HG03521 (cell line): ENCODE measurements at regions not wholly inside any gene's neighbourhood (a gene's known extent, or its start where the extent isn't known, plus 50 kb on each side); places are given as distances from the start of the nearest gene placed in this dataset.
"Not testable (repeated sequence)": the region's sequence is repeated elsewhere in the genome, so short reads cannot be mapped to it uniquely, and the experiment has no call there.

Experiments used
- ATAC-seq: cut with Tn5 transposase; IDR thresholded peaks from one replicate; pipeline ENCODE4 v1.9.1; 2021; ENCODE audit warnings: mild to moderate bottlenecking, moderate library complexity; ENCODE audit not compliant: unreplicated experiment

- ATAC-seq = no peak
Observed at GRCh38 chr18:35822413-35822812, 150.1 kb upstream of the RMP24 start.

- no peak for ATAC-seq
Observed at GRCh38 chr18:35826477-35826876, 146.0 kb upstream of the RMP24 start.

- no peak for ATAC-seq
Observed at GRCh38 chr18:35827275-35827902, 145.1 kb upstream of the RMP24 start.

- ATAC-seq = no peak
Observed at GRCh38 chr18:35827903-35828275, 144.6 kb upstream of the RMP24 start.

GRCh38 chr18:35828591-35828990 lies 143.9 kb upstream of the RMP24 start:
- no peak for ATAC-seq

- ATAC-seq = no peak
Observed at GRCh38 chr18:35835366-35835765, 137.1 kb upstream of the RMP24 start.

- ATAC-seq = peak; percentile 76
Observed at GRCh38 chr18:35835833-35836232, 136.6 kb upstream of the RMP24 start.

GRCh38 chr18:35836932-35837331 lies 135.5 kb upstream of the RMP24 start:
- ATAC-seq = no peak

GRCh38 chr18:35837922-35838496 lies 134.5 kb upstream of the RMP24 start:
- no peak for ATAC-seq

GRCh38 chr18:35841283-35841682 lies 131.2 kb upstream of the RMP24 start:
- ATAC-seq = no peak

- no peak for ATAC-seq
Observed at GRCh38 chr18:35842536-35842935, 129.9 kb upstream of the RMP24 start.

- ATAC-seq = not testable (repeated sequence)
Observed at GRCh38 chr18:35848321-35848720, 124.2 kb upstream of the RMP24 start.

- not testable (repeated sequence) for ATAC-seq
Observed at GRCh38 chr18:35849241-35849640, 123.2 kb upstream of the RMP24 start.

GRCh38 chr18:35851286-35851970 lies 121.1 kb upstream of the RMP24 start:
- ATAC-seq = no peak

- ATAC-seq = no peak
Observed at GRCh38 chr18:35852786-35853185, 119.7 kb upstream of the RMP24 start.

- no peak for ATAC-seq
Observed at GRCh38 chr18:35854095-35854494, 118.4 kb upstream of the RMP24 start.

- ATAC-seq = no peak
Observed at GRCh38 chr18:35856178-35856577, 116.3 kb upstream of the RMP24 start.

- ATAC-seq = not testable (repeated sequence)
Observed at GRCh38 chr18:35856721-35857120, 115.8 kb upstream of the RMP24 start.

GRCh38 chr18:35857581-35857980 lies 114.9 kb upstream of the RMP24 start:
- not testable (repeated sequence) for ATAC-seq

- no peak for ATAC-seq
Observed at GRCh38 chr18:35861367-35862118, 110.9 kb upstream of the RMP24 start.

GRCh38 chr18:35862119-35862640 lies 110.3 kb upstream of the RMP24 start:
- no peak for ATAC-seq
